H1 (cell line): ENCODE measurements at regions not wholly inside any gene's neighbourhood (a gene's known extent, or its start where the extent isn't known, plus 50 kb on each side); places are given as distances from the start of the nearest gene placed in this dataset.

Experiments
- CTCF ChIA-PET: fragments of 300-600 bp; sonication (Branson Sonifier 250); formaldehyde crosslinking; loops from one replicate; lab custom pipeline; 2021; ENCODE audit not compliant: partially characterized antibody; lab: Charles Lee
- POLR2A ChIA-PET: fragments of 300-600 bp; sonication (Branson Sonifier 250); formaldehyde crosslinking; loops from one replicate; lab custom pipeline; 2021; ENCODE audit warnings: inconsistent platforms; ENCODE audit not compliant: partially characterized antibody; lab: Charles Lee
- DNase-seq, 2 experiments: peaks; one replicate each; pipeline versions ENCODE4 v3.0.0 to v3.0.0-alpha.2; 2010 to 2022; ENCODE audit warnings: low spot score in 2 of 2, low read depth in 1 of 2, mixed read lengths in 1 of 2
- FAIRE-seq: peaks from 2 replicates; lab custom pipeline; 2011; peaks lifted over from hg19 to GRCh38; lab: Jason Lieb, UNC
- H2AFZ ChIP-seq: 2 replicates; pipeline ENCODE4 v1.8.1; 2012; ENCODE audit warnings: low read length, inconsistent platforms
- H2AK5ac ChIP-seq: 2 replicates; pipeline ENCODE4 v1.6.1; 2013; ENCODE audit warnings: low read depth, low read length
- H2BK120ac ChIP-seq: replicated peaks from 2 replicates; pipeline ENCODE3; 2013; ENCODE audit warnings: low read depth, low read length, inconsistent platforms
- H2BK12ac ChIP-seq: 2 replicates; pipeline ENCODE4 v1.6.1; 2013; ENCODE audit warnings: low read depth, low read length
- H2BK15ac ChIP-seq: 2 replicates; pipeline ENCODE4 v1.6.1; 2013; ENCODE audit warnings: low read length
- H2BK20ac ChIP-seq: 2 replicates; pipeline ENCODE4 v1.6.1; 2013; ENCODE audit warnings: low read length
- H2BK5ac ChIP-seq: 2 replicates; pipeline ENCODE4 v1.6.1; 2013; ENCODE audit warnings: low read depth, low read length
- H3K14ac ChIP-seq: 2 replicates; pipeline ENCODE4 v1.6.1; 2013; ENCODE audit warnings: inconsistent platforms; ENCODE audit not compliant: insufficient read length
- H3K18ac ChIP-seq: 2 replicates; pipeline ENCODE4 v1.6.1; 2013; ENCODE audit warnings: low read length; ENCODE audit errors: extremely low read depth
- H3K23ac ChIP-seq: 2 replicates; pipeline ENCODE4 v1.6.1; 2013; ENCODE audit warnings: inconsistent platforms; ENCODE audit not compliant: insufficient read length
- H3K23me2 ChIP-seq: 2 replicates; pipeline ENCODE4 v1.6.1; 2013; ENCODE audit warnings: low read depth, low read length
- H3K27ac ChIP-seq: 2 replicates; pipeline ENCODE4 v1.6.1; 2011; ENCODE audit warnings: low read depth, low read length, inconsistent platforms
- H3K27me3 ChIP-seq, 4 experiments: replicated peaks in 1 of 4; 1 replicate in 1 of 4; 2 replicates in 3 of 4; pipeline versions ENCODE4 v1.6.1 to v1.8.1; 2011 to 2013; ENCODE audit warnings: low read length in 3 of 4, mild to moderate bottlenecking in 3 of 4, inconsistent platforms in 2 of 4, mixed read lengths in 2 of 4, moderate library complexity in 1 of 4; ENCODE audit not compliant: control insufficient read depth in 3 of 4, insufficient read depth in 3 of 4; ENCODE audit errors: extremely low read depth in 1 of 4
- H3K36me3 ChIP-seq, 4 experiments: 2 replicates each; pipeline versions ENCODE4 v1.6.1 to v1.8.1; 2011 to 2013; ENCODE audit warnings: mild to moderate bottlenecking in 4 of 4, low read length in 3 of 4, moderate library complexity in 2 of 4, control low read depth in 1 of 4, inconsistent platforms in 1 of 4; ENCODE audit not compliant: insufficient read depth in 4 of 4, control insufficient read depth in 2 of 4
- H3K4ac ChIP-seq: replicated peaks from 2 replicates; pipeline ENCODE3; 2013; ENCODE audit warnings: low read length, low read depth, mixed read lengths, inconsistent platforms; ENCODE audit not compliant: insufficient read length
- H3K4me1 ChIP-seq, 4 experiments: replicated peaks in 1 of 4; 1 replicate in 1 of 4; 2 replicates in 3 of 4; pipeline versions ENCODE4 v1.6.1 to v1.8.1; 2011 to 2013; ENCODE audit warnings: low read length in 3 of 4, inconsistent platforms in 2 of 4, mixed read lengths in 1 of 4; ENCODE audit not compliant: insufficient read depth in 4 of 4, control insufficient read depth in 3 of 4
- H3K4me2 ChIP-seq, 2 experiments: 2 replicates each; pipeline versions ENCODE4 v1.6.1 to v1.8.1; 2011 to 2013; ENCODE audit warnings: low read depth in 2 of 2, low read length in 2 of 2, control low read depth in 1 of 2, inconsistent platforms in 1 of 2, mild to moderate bottlenecking in 1 of 2; ENCODE audit not compliant: insufficient read depth in 1 of 2
- H3K4me3 ChIP-seq, 4 experiments: fragments of 200-600, 300-600 bp in 1 of 4; sonication (generic), shearing (Covaris generic), sonication (Bioruptor Twin) in 1 of 4; 2 replicates each; pipeline versions ENCODE4 v1.5.1 to v1.8.1; 2011 to 2016; ENCODE audit warnings: low read length in 4 of 4, low read depth in 3 of 4, control low read depth in 2 of 4, inconsistent platforms in 2 of 4, mild to moderate bottlenecking in 2 of 4, mixed read lengths in 1 of 4, moderate library complexity in 1 of 4; ENCODE audit not compliant: insufficient read depth in 2 of 4; ENCODE audit errors: extremely low read depth in 1 of 4
- H3K56ac ChIP-seq: replicated peaks from 2 replicates; pipeline ENCODE3; 2013; ENCODE audit warnings: low read depth, mild to moderate bottlenecking, mixed read lengths, low read length, inconsistent platforms; ENCODE audit not compliant: insufficient read length
- H3K79me1 ChIP-seq: 2 replicates; pipeline ENCODE4 v1.6.1; 2013; ENCODE audit warnings: low read depth, low read length, control low read depth
- H3K79me2 ChIP-seq, 2 experiments: 2 replicates each; pipeline versions ENCODE4 v1.6.1 to v1.8.1; 2012 to 2013; ENCODE audit warnings: low read length in 2 of 2, mild to moderate bottlenecking in 2 of 2, inconsistent platforms in 1 of 2; ENCODE audit not compliant: insufficient read depth in 2 of 2, control insufficient read depth in 1 of 2
- H3K9ac ChIP-seq, 4 experiments: replicated peaks in 1 of 4; 1 replicate in 1 of 4; 2 replicates in 3 of 4; pipeline versions ENCODE4 v1.6.1 to v1.8.1; 2011 to 2013; ENCODE audit warnings: low read depth in 3 of 4, low read length in 3 of 4, control low read depth in 2 of 4, mild to moderate bottlenecking in 2 of 4, moderate library complexity in 2 of 4, inconsistent platforms in 1 of 4; ENCODE audit errors: extremely low read depth in 1 of 4
- H3K9me3 ChIP-seq, 2 experiments: 2 replicates each; pipeline versions ENCODE4 v1.6.1 to v1.8.1; 2012 to 2013; ENCODE audit warnings: mild to moderate bottlenecking in 2 of 2, moderate library complexity in 2 of 2, control low read depth in 1 of 2, inconsistent platforms in 1 of 2, low read depth in 1 of 2, low read length in 1 of 2, mixed read lengths in 1 of 2; ENCODE audit not compliant: insufficient read depth in 2 of 2
- H4K20me1 ChIP-seq, 2 experiments: replicated peaks in 1 of 2; 2 replicates each; pipeline versions ENCODE3 to v1.8.1; 2011 to 2013; ENCODE audit warnings: inconsistent platforms in 2 of 2, low read length in 2 of 2, mild to moderate bottlenecking in 1 of 2; ENCODE audit not compliant: insufficient read depth in 2 of 2, control insufficient read depth in 1 of 2
- H4K5ac ChIP-seq: 2 replicates; pipeline ENCODE4 v1.6.1; 2013; ENCODE audit warnings: low read length, low read depth, mixed read lengths, inconsistent platforms; ENCODE audit not compliant: insufficient read length
- H4K8ac ChIP-seq: 2 replicates; pipeline ENCODE4 v1.8.0; 2013; ENCODE audit warnings: mild to moderate bottlenecking, moderate library complexity, low read length, inconsistent platforms; ENCODE audit not compliant: insufficient read depth; ENCODE audit errors: extremely low read depth
- H4K91ac ChIP-seq: replicated peaks from 2 replicates; pipeline ENCODE3; 2013; ENCODE audit warnings: low read length, mixed read lengths, inconsistent platforms; ENCODE audit not compliant: insufficient read length
- CHD1 ChIP-seq: IDR thresholded peaks from 2 replicates; pipeline ENCODE4 v1.6.1; 2012; ENCODE audit warnings: low read depth, low read length, improper control_type of control experiment
- EP300 ChIP-seq, 2 experiments: IDR thresholded peaks; 1 replicate in 1 of 2; 2 replicates in 1 of 2; pipeline ENCODE4 v1.6.1; 2011 to 2012; ENCODE audit warnings: low read depth in 2 of 2, low read length in 2 of 2, mild to moderate bottlenecking in 2 of 2, borderline replicate concordance in 1 of 2, inconsistent platforms in 1 of 2, moderate library complexity in 1 of 2
- GABPA ChIP-seq: IDR thresholded peaks from 2 replicates; pipeline ENCODE4 v1.6.1; 2011; ENCODE audit warnings: mild to moderate bottlenecking, low read length, moderate library complexity, borderline replicate concordance; ENCODE audit not compliant: insufficient read depth
- KDM1A ChIP-seq: fragments of 200-600, 300-600 bp; sonication (generic); IDR thresholded peaks from 2 replicates; pipeline ENCODE4 v1.7.1; 2016; ENCODE audit warnings: mild to moderate bottlenecking, low read length, borderline replicate concordance
- SIN3A ChIP-seq, 2 experiments: IDR thresholded peaks in 1 of 2; conservative IDR thresholded peaks in 1 of 2; 2 replicates each; pipeline ENCODE4 v1.6.1; 2011 to 2012; ENCODE audit warnings: low read length in 2 of 2, improper control_type of control experiment in 1 of 2, low read depth in 1 of 2, mild to moderate bottlenecking in 1 of 2
- SP2 ChIP-seq: IDR thresholded peaks from 2 replicates; pipeline ENCODE4 v1.6.1; 2012; ENCODE audit warnings: mild to moderate bottlenecking, low read length, inconsistent platforms
- TBP ChIP-seq: IDR thresholded peaks from 2 replicates; pipeline ENCODE4 v1.6.1; 2011; ENCODE audit warnings: low read depth, low read length, improper control_type of control experiment
- YY1 ChIP-seq: IDR thresholded peaks from 2 replicates; pipeline ENCODE4 v1.6.1; 2011; ENCODE audit warnings: low read depth, mild to moderate bottlenecking, low read length
- WGBS, 2 experiments: shearing (Covaris generic) in 1 of 2; methylation state at CpG; one replicate each; pipeline versions ENCODE4 v1.1.6 to v1.1.7; 2013 to 2015; ENCODE audit warnings: low lambda C conversion rate in 2 of 2, mixed read lengths in 2 of 2, inconsistent platforms in 1 of 2, low coverage in 1 of 2, missing lambda C conversion rate in 1 of 2; ENCODE audit not compliant: insufficient replicate concordance in 2 of 2, insufficient coverage in 1 of 2, insufficient read length in 1 of 2; ENCODE audit errors: extremely low coverage in 1 of 2, missing lambda C conversion rate in 1 of 2; 5-methylcytosine and 5-hydroxymethylcytosine counted together

DNA sequence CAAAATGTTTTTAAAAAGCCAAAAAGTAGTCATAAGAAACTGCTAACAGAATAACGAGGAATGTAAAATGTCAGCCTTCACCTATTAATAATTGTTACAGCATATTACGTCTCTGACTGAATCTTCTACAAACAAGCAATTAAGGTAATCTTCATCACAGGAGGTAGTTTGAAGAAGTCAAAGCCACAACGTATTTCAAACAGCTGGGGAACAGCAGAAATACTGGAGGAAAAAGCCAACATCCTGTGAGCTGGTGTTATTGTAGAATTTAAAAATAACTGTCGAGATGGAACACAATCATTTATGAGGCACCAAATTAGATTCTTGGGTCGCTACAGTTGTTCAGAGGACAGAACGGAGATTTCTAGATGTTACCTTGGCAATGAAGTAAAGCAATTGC lies 450.5 kb downstream of the AGTPBP1 start:
- H3K79me1 ChIP-seq = no peaks in the 10 kb centered on the region
- POLR2A ChIA-PET = no interaction called here
- CTCF ChIA-PET = interaction anchor here (1.4 to 2.5 kb wide), 3 partner anchors 16 to 149 kb away, joined by 3 to 6 read pairs (median 5); no protein-coding TSS in a partner anchor

More for the DNA sequence above, 450.5 kb downstream of the AGTPBP1 start:
- H3K4me1 ChIP-seq = no peaks in the 10 kb centered on the region; a peak in 1 of 7 replicates
- WGBS, 2 experiments = 84% methylated on average over 6 of the region's 6 CpGs; no CpG with 5 or more reads in 1 of the 2 experiments
- no peak overlapping the region for H4K8ac ChIP-seq
- no peak overlapping the region for H4K91ac ChIP-seq
- no peak overlapping the region for H2BK20ac ChIP-seq
- no peak overlapping the region for H2BK15ac ChIP-seq
- H3K23ac ChIP-seq = no peak overlapping the region
- no peak overlapping the region for H2BK5ac ChIP-seq
- H3K9me3 ChIP-seq = peaks cover 2 to 13% of the 10 kb centered on the region in 2 experiments; a peak in 2 of 4 replicates
- H3K56ac ChIP-seq = no peak overlapping the region
- H4K5ac ChIP-seq = no peak overlapping the region
- no peak for FAIRE-seq
- TF ChIP-seq KDM1A (no peak), EP300 (IDR thresholded peaks at IDR 0.05; ENCODE audit: borderline replicate concordance in 1 of 2, low read depth in 2 of 2, low read length in 2 of 2) (no peak), TBP (no peak), SP2 (no peak), GABPA (no peak), CHD1 (no peak), SIN3A (conservative IDR thresholded peaks at IDR 0.05 in 1 of 2, IDR thresholded peaks at IDR 0.05 in 1 of 2; ENCODE audit: low read depth in 1 of 2, low read length in 2 of 2) (no peak), YY1 (no peak)
- H3K23me2 ChIP-seq = no peaks in the 10 kb centered on the region
- no peaks in the 10 kb centered on the region for H3K79me2 ChIP-seq
- H3K4me3 ChIP-seq = no peak overlapping the region
- H3K36me3 ChIP-seq = peaks cover 0 to 3% (median 0%) of the 10 kb centered on the region in 4 experiments; a peak in 1 of 8 replicates
- H3K14ac ChIP-seq = no peak overlapping the region
- H2AFZ ChIP-seq = no peak overlapping the region
- no peak overlapping the region for H2AK5ac ChIP-seq
- H2BK12ac ChIP-seq = no peak overlapping the region
- DNase-seq = no peak
- H2BK120ac ChIP-seq = no peak overlapping the region
- H3K4me2 ChIP-seq = no peak overlapping the region
- H3K27ac ChIP-seq = no peak overlapping the region
- H3K9ac ChIP-seq = no peak overlapping the region
- H3K18ac ChIP-seq = no peak overlapping the region
- no peak overlapping the region for H3K4ac ChIP-seq
- H3K27me3 ChIP-seq = no peaks in the 10 kb centered on the region
- no peaks in the 10 kb centered on the region for H4K20me1 ChIP-seq
